C4-2B (cell line): ENCODE measurements at regions not wholly inside any gene's neighbourhood (a gene's known extent, or its start where the extent isn't known, plus 50 kb on each side); places are given as distances from the start of the nearest gene placed in this dataset.

Source experiments
- ZFX ChIP-seq: fragments of 450-650 bp; IDR thresholded peaks from 2 replicates; pipeline ENCODE4 v1.6.1; 2017
- TF ChIP-seq, protein P1 (sequence below): fragments of 450-650 bp; conservative IDR thresholded peaks from 2 replicates; pipeline ENCODE4 v1.5.1; 2017; ENCODE audit warnings: mild to moderate bottlenecking

DNA sequence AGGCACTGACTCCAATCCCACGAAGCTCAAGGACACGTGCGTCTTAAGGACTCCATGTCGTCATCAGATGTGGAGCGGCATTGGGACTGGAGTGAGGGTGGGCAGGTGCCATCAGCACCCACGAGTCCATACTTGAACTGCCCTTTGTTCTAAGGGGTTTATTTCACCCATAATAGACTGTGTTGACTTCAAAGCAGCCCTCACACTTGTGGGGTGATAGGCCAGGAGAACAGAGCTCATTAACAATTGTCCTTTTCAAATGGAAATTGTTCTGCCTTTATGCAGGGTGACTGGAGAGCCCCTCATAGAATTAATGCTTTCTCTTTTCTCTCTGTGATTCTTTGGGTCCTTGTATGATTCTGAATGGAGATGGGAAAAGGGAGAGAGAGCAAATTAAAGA, 376.9 kb upstream of the MGMT start:
- TF ChIP-seq, protein P1, sequence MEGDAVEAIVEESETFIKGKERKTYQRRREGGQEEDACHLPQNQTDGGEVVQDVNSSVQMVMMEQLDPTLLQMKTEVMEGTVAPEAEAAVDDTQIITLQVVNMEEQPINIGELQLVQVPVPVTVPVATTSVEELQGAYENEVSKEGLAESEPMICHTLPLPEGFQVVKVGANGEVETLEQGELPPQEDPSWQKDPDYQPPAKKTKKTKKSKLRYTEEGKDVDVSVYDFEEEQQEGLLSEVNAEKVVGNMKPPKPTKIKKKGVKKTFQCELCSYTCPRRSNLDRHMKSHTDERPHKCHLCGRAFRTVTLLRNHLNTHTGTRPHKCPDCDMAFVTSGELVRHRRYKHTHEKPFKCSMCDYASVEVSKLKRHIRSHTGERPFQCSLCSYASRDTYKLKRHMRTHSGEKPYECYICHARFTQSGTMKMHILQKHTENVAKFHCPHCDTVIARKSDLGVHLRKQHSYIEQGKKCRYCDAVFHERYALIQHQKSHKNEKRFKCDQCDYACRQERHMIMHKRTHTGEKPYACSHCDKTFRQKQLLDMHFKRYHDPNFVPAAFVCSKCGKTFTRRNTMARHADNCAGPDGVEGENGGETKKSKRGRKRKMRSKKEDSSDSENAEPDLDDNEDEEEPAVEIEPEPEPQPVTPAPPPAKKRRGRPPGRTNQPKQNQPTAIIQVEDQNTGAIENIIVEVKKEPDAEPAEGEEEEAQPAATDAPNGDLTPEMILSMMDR, result no peak
- TF ChIP-seq ZFX, result no peak
